Heart left ventricle (tissue), 16 donors: ENCODE measurements at regions not wholly inside any gene's neighbourhood (a gene's known extent, or its start where the extent isn't known, plus 50 kb on each side); places are given as distances from the start of the nearest gene placed in this dataset.

Experiments
- ATAC-seq, 4 donors: fragments of 200-7000 bp; cut with Tn5 transposase; one replicate each; pipeline ENCODE4 v1.9.1; 2020 to 2022; ENCODE audit warnings: moderate library complexity in 4 of 4, mild to moderate bottlenecking in 3 of 4, moderate number of reproducible peaks in 1 of 4
- DNase-seq, 5 donors: peaks; one replicate each; pipeline ENCODE4 v3.0.0-alpha.2; 2020
- H3K27ac ChIP-seq, 12 donors: fragments of 200-600 bp; sonication (generic) in 4 of 12; one replicate each; pipeline versions ENCODE4 v1.5.0 to v1.8.0; 2016 to 2022; ENCODE audit warnings: mild to moderate bottlenecking in 2 of 12
- H3K27me3 ChIP-seq, 9 donors: fragments of 200-600 bp; sonication (generic) in 2 of 9; one replicate each; pipeline versions ENCODE4 v1.5.1 to v1.8.0; 2016 to 2022; ENCODE audit warnings: mild to moderate bottlenecking in 3 of 9
- H3K36me3 ChIP-seq, 9 donors: fragments of 200-600 bp; sonication (generic) in 2 of 9; one replicate each; pipeline versions ENCODE4 v1.5.0 to v1.8.0; 2018 to 2022; ENCODE audit warnings: mild to moderate bottlenecking in 2 of 9
- H3K4me1 ChIP-seq, 12 donors: fragments of 200-600 bp; sonication (generic) in 4 of 12; one replicate each; pipeline versions ENCODE4 v1.5.0 to v1.8.0; 2016 to 2022; ENCODE audit warnings: mild to moderate bottlenecking in 3 of 12
- H3K4me3 ChIP-seq, 12 donors: fragments of 200-600 bp; sonication (generic) in 4 of 12; one replicate each; pipeline versions ENCODE4 v1.5.0 to v1.8.0; 2017 to 2022; ENCODE audit warnings: mild to moderate bottlenecking in 9 of 12, moderate library complexity in 4 of 12
- H3K9me3 ChIP-seq, 12 donors: fragments of 200-600 bp; sonication (generic) in 4 of 12; one replicate each; pipeline versions ENCODE4 v1.5.0 to v1.8.0; 2016 to 2022; ENCODE audit warnings: mild to moderate bottlenecking in 1 of 12
- POLR2A ChIP-seq, 2 donors: fragments of 450-650 bp; IDR thresholded peaks; one replicate each; pipeline ENCODE4 v1.6.1; 2017; ENCODE audit warnings: antibody characterized with exemption in 2 of 2, mild to moderate bottlenecking in 2 of 2, moderate library complexity in 2 of 2
- WGBS, 4 donors: extraction: QIAGEN DNeasy Blood & Tissue Kit in 2 of 4; methylation state at CpG; one replicate each; pipeline versions ENCODE4 v1.1.5 to v1.1.7; 2013 to 2018; 5-methylcytosine and 5-hydroxymethylcytosine counted together
- intact Hi-C, 10 donors: fragments of 100-400 bp; cut with DNase I; formaldehyde crosslinking; loops; one replicate each; pipeline versions ENCODE4 v1.11.1 to v1.14.2; 2022
- TF ChIP-seq, protein P1 (sequence below), 12 donors: fragments of 200-600 bp; sonication (generic) in 4 of 12; IDR thresholded peaks; one replicate each; pipeline versions ENCODE4 v1.5.0 to v1.8.0; 2018 to 2022; ENCODE audit warnings: antibody characterized with exemption in 12 of 12, mild to moderate bottlenecking in 5 of 12
- donor health status: ischemic (EF 13 %, LVEDD 7.1; RV severe dilation, severe dysfunction).
- donor health status: healthy with polysubstance abuse.
- donor health status: DM: no; HTN: yes; CAD: no.
- donor health status: DM: no; HTN: no; CAD: no.
- donor health status: ischemic (EF 25% LVEDD 6.9; RV normal size, moderate dysfunction).
- donor health status: ischemic (EF 25% LVEDD 5.7; RV mildly dilated, moderate dysfunction).
- donor health status: healthy.
- donor health status: DM: yes; HTN: yes; CAD: no.
- donor health status: ischemic (EF 35%, LVEDD 5.7; RV mildly dilated, moderate dysfunction).
- donor health status: nonischemic (EF 11% LVEDD 7.7; RV severe dilation, severe dysfunction).
- donor health status: DM: yes; HTN: yes; CAD: no.
- donor health status: PGD.
- donor health status: ischemic (EF 29% LVEDD 5.4; RV normal size, mild dysfunction).
- donor health status: nonischemic (EF 23%, LVEDD 6.1; RV moderate dilation, normal function).

DNA sequence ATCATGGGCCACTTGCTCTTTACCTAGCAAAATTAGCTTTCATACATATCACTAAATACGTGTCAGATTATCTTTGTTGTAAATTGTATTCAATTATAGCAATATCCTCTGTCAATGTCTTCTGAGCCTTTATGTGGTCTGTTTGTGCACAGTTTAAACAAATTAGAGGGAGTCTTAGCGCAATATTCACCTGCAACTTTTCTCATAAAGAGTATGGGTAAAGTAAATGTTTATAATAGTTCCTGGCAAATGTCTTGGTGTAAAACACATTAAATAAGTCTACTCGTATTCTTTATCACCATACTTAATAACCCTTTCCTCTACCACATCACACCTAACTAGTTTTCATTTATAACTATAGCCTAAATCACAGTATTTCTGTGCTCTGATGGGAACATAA is 169.0 kb downstream of the PCSK1 start:
- Histone ChIP-seq H3K27me3 (no peaks in the 10 kb centered on the region), H3K9me3 (peaks cover 0 to 17% (median 8%) of the 10 kb centered on the region in 12 donors), H3K36me3 (no peaks in the 10 kb centered on the region), H3K27ac (no peak overlapping the region), H3K4me3 (no peak overlapping the region), H3K4me1 (peaks cover 0 to 15% (median 3%) of the 10 kb centered on the region in 12 donors)
- DNase-seq (no peak), ATAC-seq (no peak)
- 84 to 88% (median 86%) methylated on average over 3 of the region's 3 CpGs for WGBS, 4 donors
- no peak for TF ChIP-seq POLR2A (IDR thresholded peaks at IDR 0.05)
- TF ChIP-seq, protein P1, sequence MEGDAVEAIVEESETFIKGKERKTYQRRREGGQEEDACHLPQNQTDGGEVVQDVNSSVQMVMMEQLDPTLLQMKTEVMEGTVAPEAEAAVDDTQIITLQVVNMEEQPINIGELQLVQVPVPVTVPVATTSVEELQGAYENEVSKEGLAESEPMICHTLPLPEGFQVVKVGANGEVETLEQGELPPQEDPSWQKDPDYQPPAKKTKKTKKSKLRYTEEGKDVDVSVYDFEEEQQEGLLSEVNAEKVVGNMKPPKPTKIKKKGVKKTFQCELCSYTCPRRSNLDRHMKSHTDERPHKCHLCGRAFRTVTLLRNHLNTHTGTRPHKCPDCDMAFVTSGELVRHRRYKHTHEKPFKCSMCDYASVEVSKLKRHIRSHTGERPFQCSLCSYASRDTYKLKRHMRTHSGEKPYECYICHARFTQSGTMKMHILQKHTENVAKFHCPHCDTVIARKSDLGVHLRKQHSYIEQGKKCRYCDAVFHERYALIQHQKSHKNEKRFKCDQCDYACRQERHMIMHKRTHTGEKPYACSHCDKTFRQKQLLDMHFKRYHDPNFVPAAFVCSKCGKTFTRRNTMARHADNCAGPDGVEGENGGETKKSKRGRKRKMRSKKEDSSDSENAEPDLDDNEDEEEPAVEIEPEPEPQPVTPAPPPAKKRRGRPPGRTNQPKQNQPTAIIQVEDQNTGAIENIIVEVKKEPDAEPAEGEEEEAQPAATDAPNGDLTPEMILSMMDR (IDR thresholded peaks at IDR 0.05), result no peak
- intact Hi-C loops, result no loop called here

- peak in 1 of 4 donors; percentile 29 for ATAC-seq
- no peaks in the 10 kb centered on the region for H3K36me3 ChIP-seq
- intact Hi-C loops, result no loop called here
- no peak for DNase-seq
- H3K4me3 ChIP-seq, result no peak overlapping the region
- H3K27ac ChIP-seq, result no peak overlapping the region
- peaks cover 0 to 18% (median 3%) of the 10 kb centered on the region in 12 donors for H3K4me1 ChIP-seq
- TF ChIP-seq, protein P1 (IDR thresholded peaks at IDR 0.05), result no peak
- TF ChIP-seq POLR2A (IDR thresholded peaks at IDR 0.05), result no peak
- no peaks in the 10 kb centered on the region for H3K27me3 ChIP-seq
- WGBS, 4 donors, result 29 to 59% (median 51%) methylated on average over 3 of the region's 3 CpGs
- H3K9me3 ChIP-seq, result peaks cover 0 to 10% (median 2%) of the 10 kb centered on the region in 12 donors
Measured at GRCh38 chr5:96262105-96262504, 170.9 kb downstream of the PCSK1 start.

DNA sequence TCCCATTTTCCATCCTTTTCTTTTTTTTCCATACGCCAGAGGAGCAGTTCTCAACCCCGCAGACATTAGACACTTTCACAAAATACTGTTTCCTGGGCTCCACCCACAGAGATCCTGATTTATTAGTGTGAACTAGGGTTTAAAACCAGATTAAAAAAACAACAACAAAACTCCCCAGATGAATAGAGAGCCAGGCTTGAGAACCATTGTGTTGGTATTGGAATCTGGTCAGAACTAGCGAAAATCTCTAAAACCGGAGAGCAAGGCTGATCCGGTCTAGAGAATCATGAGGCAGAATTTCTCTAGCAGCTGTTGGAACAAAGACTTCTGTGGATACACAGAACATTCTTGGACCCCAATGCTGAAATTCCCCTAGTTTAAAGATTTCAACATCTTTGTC is 173.0 kb downstream of the PCSK1 start:
- peak overlapping the region in 1 of 12 donors; percentile 27 for H3K27ac ChIP-seq
- H3K36me3 ChIP-seq, result no peaks in the 10 kb centered on the region
- H3K4me3 ChIP-seq, result no peak overlapping the region
- intact Hi-C loops, result no loop called here
- 78 to 90% (median 87%) methylated on average over 5 of the region's 5 CpGs for WGBS, 4 donors
- H3K27me3 ChIP-seq, result no peaks in the 10 kb centered on the region
- H3K9me3 ChIP-seq, result no peaks in the 10 kb centered on the region
- TF ChIP-seq, protein P1 (IDR thresholded peaks at IDR 0.05), result no peak
- TF ChIP-seq POLR2A (IDR thresholded peaks at IDR 0.05), result no peak
- peaks cover 0 to 21% (median 3%) of the 10 kb centered on the region in 12 donors for H3K4me1 ChIP-seq
- no peak for ATAC-seq
- DNase-seq, result no peak

GRCh38 chr5:96259151-96259772 is 173.8 kb downstream of the PCSK1 start:
- intact Hi-C loops, result no loop called here
- TF ChIP-seq POLR2A (IDR thresholded peaks at IDR 0.05), result no peak
- TF ChIP-seq, protein P1 (IDR thresholded peaks at IDR 0.05), result no peak
- H3K4me1 ChIP-seq, result peaks cover 0 to 26% (median 3%) of the 10 kb centered on the region in 12 donors
- H3K9me3 ChIP-seq, result peaks cover 0 to 4% (median 0%) of the 10 kb centered on the region in 12 donors
- ATAC-seq, result peak; percentile 65 to 68 (median 67)
- H3K4me3 ChIP-seq, result no peak overlapping the region
- no peaks in the 10 kb centered on the region for H3K27me3 ChIP-seq
- WGBS, 4 donors, result 33 to 46% (median 39%) methylated on average over 2 of the region's 2 CpGs
- no peak for DNase-seq
- H3K27ac ChIP-seq, result peak overlapping the region in 7 of 12 donors; percentile 11 to 58 (median 16)
- H3K36me3 ChIP-seq, result no peaks in the 10 kb centered on the region
